K562 (cell line): ENCODE measurements at regions not wholly inside any gene's neighbourhood (a gene's known extent, or its start where the extent isn't known, plus 50 kb on each side); places are given as distances from the start of the nearest gene placed in this dataset.

Experiments
- ATAC-seq: fragments of 200-7000 bp; cut with Tn5 transposase; 3 replicates; pipeline ENCODE4 v1.9.1; 2020; ENCODE audit warnings: moderate library complexity
- BruUV-seq: library from RNA; stranded (reverse); fragments of 400-500 nt; replicated peaks from 2 replicates; lab custom pipeline; 2021; lab: Mats Ljungman, UMichigan
- CTCF ChIA-PET: fragments of 300-600 bp; formaldehyde crosslinking; extraction: SDS; loops from one replicate; lab custom pipeline; 2021; ENCODE audit warnings: low intra/inter-chr PET ratio; lab: Yijun Ruan, JAX
- POLR2A ChIA-PET: fragments of 300-600, 350-650 bp; sonication (Branson Sonifier 250); formaldehyde crosslinking; extraction: SDS; loops from one replicate; lab custom pipeline; 2021; ENCODE audit warnings: antibody characterized with exemption, inconsistent platforms; lab: Yijun Ruan, JAX
- DNase-seq, 4 experiments: peaks; one replicate each; pipeline versions ENCODE4 v3.0.0 to v3.0.0-alpha.2; 2011 to 2018; ENCODE audit warnings: low spot score in 3 of 4, mixed read lengths in 3 of 4; ENCODE audit errors: extremely low read depth in 1 of 4
- FAIRE-seq: peaks from 2 replicates; lab custom pipeline; 2011; peaks lifted over from hg19 to GRCh38; lab: Jason Lieb, UNC
- H2AFZ ChIP-seq: 2 replicates; pipeline ENCODE4 v1.6.0; 2011; ENCODE audit warnings: low read depth, low read length, control low read depth, inconsistent platforms
- H3K27ac ChIP-seq: fragments of 200-600 bp; 3 replicates; pipeline ENCODE4 v1.8.0; 2011; ENCODE audit warnings: low read depth, mild to moderate bottlenecking, control low read depth, inconsistent platforms, low read length, moderate library complexity, mixed read lengths; ENCODE audit errors: extremely low read depth
- H3K27me3 ChIP-seq, 2 experiments: fragments of 300-600 bp in 1 of 2; 2 replicates in 1 of 2; 3 replicates in 1 of 2; pipeline versions ENCODE4 v1.6.0 to v1.8.0; 2011; ENCODE audit warnings: inconsistent platforms in 2 of 2, low read length in 2 of 2, mild to moderate bottlenecking in 1 of 2, mixed read lengths in 1 of 2, moderate library complexity in 1 of 2; ENCODE audit not compliant: control insufficient read depth in 2 of 2, insufficient read depth in 2 of 2
- H3K36me3 ChIP-seq: fragments of 300-600 bp; 3 replicates; pipeline ENCODE4 v1.8.0; 2011; ENCODE audit warnings: mild to moderate bottlenecking, low read length, inconsistent platforms; ENCODE audit not compliant: control insufficient read depth, insufficient read depth
- H3K4me1 ChIP-seq, 2 experiments: fragments of 200-600 bp in 1 of 2; replicated peaks in 1 of 2; 2 replicates in 1 of 2; 3 replicates in 1 of 2; pipeline versions ENCODE4 v1.5.1 to v1.8.0; 2011; ENCODE audit warnings: inconsistent platforms in 2 of 2, low read length in 2 of 2, mild to moderate bottlenecking in 1 of 2, mixed read lengths in 1 of 2, moderate library complexity in 1 of 2; ENCODE audit not compliant: control insufficient read depth in 2 of 2, insufficient read depth in 2 of 2
- H3K4me2 ChIP-seq: 2 replicates; pipeline ENCODE4 v1.6.1; 2011; ENCODE audit warnings: low read length, control low read depth, inconsistent platforms, mixed read lengths; ENCODE audit not compliant: insufficient read depth
- H3K4me3 ChIP-seq: fragments of 200-600 bp; sonication (generic), shearing (Covaris generic); 2 replicates; pipeline ENCODE4 v1.5.1; 2016; ENCODE audit warnings: control low read depth, inconsistent platforms
- H3K79me2 ChIP-seq: fragments of 200-600 bp; 3 replicates; pipeline ENCODE4 v1.8.0; 2011; ENCODE audit warnings: low read length, inconsistent platforms; ENCODE audit not compliant: control insufficient read depth, insufficient read depth
- H3K9ac ChIP-seq, 2 experiments: 2 replicates each; pipeline versions ENCODE4 v1.6.0 to v1.6.1; 2011; ENCODE audit warnings: low read depth in 2 of 2, low read length in 2 of 2, control low read depth in 1 of 2, inconsistent platforms in 1 of 2, mild to moderate bottlenecking in 1 of 2, mixed read lengths in 1 of 2; ENCODE audit not compliant: insufficient read depth in 1 of 2
- H3K9me1 ChIP-seq: one replicate; pipeline ENCODE4 v1.6.0; 2011; ENCODE audit warnings: inconsistent platforms, mild to moderate bottlenecking, low read length, moderate library complexity; ENCODE audit not compliant: control insufficient read depth, insufficient read depth
- H3K9me3 ChIP-seq: replicated peaks from 2 replicates; pipeline ENCODE4 v1.5.1; 2011; ENCODE audit warnings: low read depth, low read length, inconsistent platforms; ENCODE audit not compliant: control insufficient read depth, insufficient read depth
- H4K20me1 ChIP-seq: replicated peaks from 2 replicates; pipeline ENCODE4 v1.6.1; 2011; ENCODE audit warnings: low read length, inconsistent platforms, mixed read lengths; ENCODE audit not compliant: control insufficient read depth, insufficient read depth
- ARID1B ChIP-seq: fragments of 450-650 bp; IDR thresholded peaks from 2 replicates; pipeline ENCODE4 v1.6.1; 2016; ENCODE audit warnings: antibody characterized with exemption, mild to moderate bottlenecking, inconsistent platforms
- HDAC8 ChIP-seq: fragments of 450-650 bp; IDR thresholded peaks from 2 replicates; pipeline ENCODE4 v1.6.1; 2016; ENCODE audit warnings: mild to moderate bottlenecking, missing genetic modification characterization, moderate library complexity, missing compliant biosample characterization
- KLF6 ChIP-seq: fragments of 250-450 bp; sonication (Bioruptor Pico); IDR thresholded peaks from 2 replicates; pipeline ENCODE4 v1.4.0; 2020; ENCODE audit warnings: mild to moderate bottlenecking, moderate library complexity, borderline replicate concordance
- MCM3 ChIP-seq: fragments of 450-650 bp; IDR thresholded peaks from 2 replicates; pipeline ENCODE4 v1.6.1; 2016
- MCM5 ChIP-seq: fragments of 450-650 bp; IDR thresholded peaks from 2 replicates; pipeline ENCODE4 v1.6.1; 2016; ENCODE audit warnings: low read depth
- SNAPC5 ChIP-seq: fragments of 250-450 bp; sonication (Bioruptor Pico); IDR thresholded peaks from 2 replicates; pipeline ENCODE4 v1.8.0; 2021; ENCODE audit warnings: moderate library complexity, mild to moderate bottlenecking, inconsistent platforms
- SPI1 ChIP-seq: IDR thresholded peaks from 2 replicates; pipeline ENCODE4 v1.6.1; 2011; ENCODE audit warnings: low read depth, low read length, control low read depth, borderline replicate concordance
- TAF15 ChIP-seq: fragments of 200-400 bp; formaldehyde crosslinking; IDR thresholded peaks from 2 replicates; pipeline ENCODE4 v1.6.1; 2017; ENCODE audit warnings: mild to moderate bottlenecking, low read depth, low read length, moderate library complexity
- TAL1 ChIP-seq: fragments of 450-650 bp; IDR thresholded peaks from 2 replicates; pipeline ENCODE4 v1.6.1; 2016; ENCODE audit warnings: mild to moderate bottlenecking
- TSHZ1 ChIP-seq: fragments of 250-450 bp; sonication (Bioruptor Pico); IDR thresholded peaks from 2 replicates; pipeline ENCODE4 v1.4.0; 2020; ENCODE audit warnings: mild to moderate bottlenecking, moderate library complexity
- ZC3H8 ChIP-seq: fragments of 450-650 bp; IDR thresholded peaks from 2 replicates; pipeline ENCODE4 v1.6.1; 2017
- ZFX ChIP-seq: sonication (generic); formaldehyde crosslinking; IDR thresholded peaks from 2 replicates; pipeline ENCODE4 v1.8.0; 2022; ENCODE audit warnings: mild to moderate bottlenecking, missing genetic modification reagents, moderate library complexity
- ZNF436 ChIP-seq: fragments of 250-450, 450-650 bp; sonication (Bioruptor Pico); formaldehyde crosslinking; IDR thresholded peaks from 2 replicates; pipeline ENCODE4 v1.7.0; 2020; ENCODE audit warnings: mild to moderate bottlenecking
- ZNF512 ChIP-seq: IDR thresholded peaks from 2 replicates; pipeline ENCODE4 v1.6.1; 2016; ENCODE audit warnings: missing genetic modification characterization, missing compliant biosample characterization
- ZNF830 ChIP-seq: fragments of 250-450 bp; sonication (Bioruptor Pico); IDR thresholded peaks from 2 replicates; pipeline ENCODE4 v1.5.0; 2021; ENCODE audit warnings: mild to moderate bottlenecking
- WGBS: fragments of 100-300 bp; shearing (Covaris generic); methylation state at CpG from one replicate; pipeline ENCODE4 v1.1.6; 2016; ENCODE audit warnings: low coverage, mixed read lengths; ENCODE audit not compliant: insufficient coverage; ENCODE audit errors: missing lambda C conversion rate; 5-methylcytosine and 5-hydroxymethylcytosine counted together
- in situ Hi-C: fragments of 300-500 bp; cut with MboI; formaldehyde crosslinking; loops from 4 replicates; pipeline ENCODE4 v1.15.0; 2018; ENCODE audit warnings: inconsistent platforms, mixed read lengths
- intact Hi-C: fragments of 100-400 bp; cut with micrococcal nuclease; formaldehyde crosslinking; loops from 2 replicates; pipeline ENCODE4 v1.14.2; 2022

GRCh38 chr14:101078170-101078891 is 174.8 kb upstream of the RTL1 start (continued):
- no peak for TF ChIP-seq ZNF512 (tag)
- no peak for TF ChIP-seq MCM3
- TF ChIP-seq ARID1B = no peak
- no peak for TF ChIP-seq SPI1
- TF ChIP-seq HDAC8 = no peak

GRCh38 chr14:101078892-101079221 is 175.3 kb upstream of the RTL1 start:
- DNase-seq = no peak
- Histone ChIP-seq H3K27me3 (peaks cover 0 to 45% of the 10 kb centered on the region in 2 experiments; a peak in 2 of 5 replicates), H3K4me2 (no peak overlapping the region), H2AFZ (no peak overlapping the region), H3K9me3 (no peaks in the 10 kb centered on the region), H4K20me1 (no peaks in the 10 kb centered on the region; the same call in 1 of the 2 replicates), H3K9me1 (no peaks in the 10 kb centered on the region), H3K4me1 (peaks cover 0 to 7% of the 10 kb centered on the region in 2 experiments; a peak in 1 of 5 replicates), H3K79me2 (no peaks in the 10 kb centered on the region), H3K4me3 (no peak overlapping the region), H3K9ac (no peak overlapping the region), H3K36me3 (no peaks in the 10 kb centered on the region), H3K27ac (no peak overlapping the region)
- no peak for FAIRE-seq
- 2% methylated on average over 6 of the region's 9 CpGs for WGBS
- TF ChIP-seq ZNF436 (CRISPR knock-in tag) (no peak), TSHZ1 (CRISPR knock-in tag) (no peak), SNAPC5 (CRISPR knock-in tag) (no peak), MCM3 (no peak), KLF6 (CRISPR knock-in tag) (no peak), ZNF830 (CRISPR knock-in tag) (no peak), MCM5 (no peak), TAF15 (no peak), ZFX (CRISPR knock-in tag) (no peak), ZC3H8 (no peak), TAL1 (no peak)
- in situ Hi-C loops = no loop called here
- intact Hi-C loops = no loop called here
- BruUV-seq = no TSS peak
- ChIA-PET POLR2A (no interaction called here), CTCF (no interaction called here)
- ATAC-seq = no peak
